Neuron (in vitro differentiated cells): ENCODE measurements at regions not wholly inside any gene's neighbourhood (a gene's known extent, or its start where the extent isn't known, plus 50 kb on each side); places are given as distances from the start of the nearest gene placed in this dataset.
"Not testable (repeated sequence)": the region's sequence is repeated elsewhere in the genome, so short reads cannot be mapped to it uniquely, and the experiment has no call there.

Experiments
- H2AFZ ChIP-seq: one replicate; pipeline ENCODE4 v1.6.1; 2013; ENCODE audit warnings: low read depth, mild to moderate bottlenecking, inconsistent platforms, low read length, moderate library complexity
- H3K27me3 ChIP-seq: one replicate; pipeline ENCODE4 v1.6.1; 2013; ENCODE audit warnings: low read length; ENCODE audit not compliant: insufficient read depth
- H3K36me3 ChIP-seq: one replicate; pipeline ENCODE4 v1.6.1; 2013; ENCODE audit warnings: low read length; ENCODE audit not compliant: insufficient read depth
- H3K4me1 ChIP-seq: one replicate; pipeline ENCODE4 v1.6.1; 2013; ENCODE audit warnings: low read length; ENCODE audit not compliant: insufficient read depth
- H3K4me3 ChIP-seq: 2 replicates; pipeline ENCODE4 v1.5.1; 2013; ENCODE audit warnings: mild to moderate bottlenecking, low read length, moderate library complexity
- H3K9me3 ChIP-seq: one replicate; pipeline ENCODE4 v1.6.1; 2013; ENCODE audit warnings: low read length

DNA sequence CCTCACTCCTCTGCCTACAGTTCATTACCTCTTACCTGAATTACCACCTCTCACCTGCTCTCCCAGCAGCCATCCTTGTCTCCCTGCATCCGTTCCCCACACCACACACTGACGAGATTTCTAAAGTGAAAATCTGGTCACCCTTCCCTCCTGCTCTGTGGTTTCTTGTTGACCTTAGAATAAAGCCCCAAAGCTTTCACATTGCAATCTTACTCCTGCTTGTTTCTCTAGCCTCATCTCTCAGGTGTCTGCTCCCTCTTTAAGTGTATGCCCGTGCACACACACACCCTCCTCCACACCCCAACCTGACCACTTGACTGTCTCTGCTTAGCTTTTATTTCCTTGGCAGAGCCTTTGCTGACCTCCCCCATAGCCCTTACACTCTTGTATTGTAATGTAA is 122.0 kb upstream of the SKOR2 start:
- Histone ChIP-seq H3K4me3 (no peak overlapping the region), H3K36me3 (no peaks in the 10 kb centered on the region), H3K9me3 (no peaks in the 10 kb centered on the region), H2AFZ (no peak overlapping the region), H3K27me3 (no peaks in the 10 kb centered on the region), H3K4me1 (no peaks in the 10 kb centered on the region)

GRCh38 chr18:47370052-47370451 is 118.6 kb upstream of the SKOR2 start:
- Histone ChIP-seq H3K4me1 (no peaks in the 10 kb centered on the region), H2AFZ (no peak overlapping the region), H3K9me3 (no peaks in the 10 kb centered on the region), H3K4me3 (no peak overlapping the region), H3K27me3 (no peaks in the 10 kb centered on the region), H3K36me3 (no peaks in the 10 kb centered on the region)

DNA sequence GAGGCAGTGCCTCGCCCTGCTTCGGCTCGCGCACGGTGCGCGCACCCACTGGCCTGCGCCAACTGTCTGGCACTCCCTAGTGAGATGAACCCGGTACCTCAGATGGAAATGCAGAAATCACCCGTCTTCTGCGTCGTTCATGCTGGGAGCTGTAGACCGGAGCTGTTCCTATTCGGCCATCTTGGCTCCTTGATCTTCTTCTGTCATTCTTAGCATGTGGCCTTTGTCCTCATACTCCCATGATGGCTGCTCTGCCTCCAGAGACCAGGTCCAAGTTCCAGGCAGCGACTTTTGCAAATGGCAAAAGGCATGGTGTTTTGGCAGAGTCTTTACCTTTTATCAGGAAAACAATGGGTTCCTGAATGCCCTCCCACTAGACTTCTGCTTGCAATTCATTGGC is 102.6 kb upstream of the SKOR2 start:
- not testable (repeated sequence) for H3K27me3 ChIP-seq, H2AFZ ChIP-seq, H3K36me3 ChIP-seq, H3K4me3 ChIP-seq, H3K4me1 ChIP-seq, H3K9me3 ChIP-seq

DNA sequence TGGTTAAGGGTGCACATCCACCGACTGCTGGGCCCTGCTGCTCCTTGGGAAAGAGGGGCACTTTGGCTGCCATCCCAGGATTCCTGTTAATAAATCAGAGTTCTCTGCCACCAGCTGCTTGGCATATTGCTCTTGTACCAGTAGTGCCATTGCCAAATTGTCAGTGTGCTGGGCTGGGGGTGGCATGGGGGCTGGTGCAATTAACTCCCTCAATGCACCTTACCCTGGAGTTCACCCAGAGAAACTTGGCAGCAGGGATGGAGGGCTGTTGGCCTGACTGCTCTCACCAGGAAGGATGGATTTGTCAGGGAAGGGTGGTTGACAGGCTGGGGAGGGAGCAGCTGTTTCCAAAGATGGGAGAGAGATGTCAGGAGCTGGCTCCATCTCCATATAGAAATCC is 94.6 kb upstream of the SKOR2 start:
- Histone ChIP-seq H3K27me3 (no peaks in the 10 kb centered on the region), H3K36me3 (no peaks in the 10 kb centered on the region), H2AFZ (no peak overlapping the region), H3K4me3 (no peak overlapping the region), H3K4me1 (no peaks in the 10 kb centered on the region), H3K9me3 (no peaks in the 10 kb centered on the region)

GRCh38 chr18:47345291-47345690 is 93.8 kb upstream of the SKOR2 start:
- Histone ChIP-seq H3K4me1 (no peaks in the 10 kb centered on the region), H3K9me3 (no peaks in the 10 kb centered on the region), H3K4me3 (no peak overlapping the region), H3K27me3 (no peaks in the 10 kb centered on the region), H2AFZ (no peak overlapping the region), H3K36me3 (no peaks in the 10 kb centered on the region)

DNA sequence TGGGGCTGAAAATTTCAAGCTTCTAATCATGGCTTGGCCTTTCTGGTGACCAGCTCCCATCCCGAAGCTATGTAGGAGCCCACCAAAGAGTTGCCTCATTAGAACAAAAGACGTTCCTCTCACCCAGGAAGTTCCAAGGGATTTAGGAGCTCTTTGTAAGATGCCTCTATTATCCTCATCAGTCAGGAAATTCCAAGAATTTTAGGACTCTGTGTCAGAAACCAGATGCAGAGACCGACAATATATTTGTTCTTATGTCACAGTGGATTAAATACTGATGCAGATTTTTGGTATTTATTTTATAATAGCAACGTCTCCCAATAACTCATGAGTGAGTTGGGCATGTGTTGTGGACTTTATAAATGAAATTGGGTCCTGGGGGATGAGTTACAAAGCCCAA is 91.8 kb upstream of the SKOR2 start:
- Histone ChIP-seq H3K4me3 (no peak overlapping the region), H3K36me3 (no peaks in the 10 kb centered on the region), H3K27me3 (no peaks in the 10 kb centered on the region), H2AFZ (no peak overlapping the region), H3K4me1 (no peaks in the 10 kb centered on the region), H3K9me3 (no peaks in the 10 kb centered on the region)

- Histone ChIP-seq H2AFZ (no peak overlapping the region), H3K9me3 (no peaks in the 10 kb centered on the region), H3K27me3 (no peaks in the 10 kb centered on the region), H3K4me1 (no peaks in the 10 kb centered on the region), H3K36me3 (no peaks in the 10 kb centered on the region), H3K4me3 (no peak overlapping the region)
These were observed 91.1 kb upstream of the SKOR2 start for GRCh38 chr18:47342566-47342965.

- H3K4me1 ChIP-seq, result no peaks in the 10 kb centered on the region
- H2AFZ ChIP-seq, result no peak overlapping the region
- no peaks in the 10 kb centered on the region for H3K9me3 ChIP-seq
- H3K4me3 ChIP-seq, result no peak overlapping the region
- no peaks in the 10 kb centered on the region for H3K27me3 ChIP-seq
- no peaks in the 10 kb centered on the region for H3K36me3 ChIP-seq
These were observed 90.2 kb upstream of the SKOR2 start for GRCh38 chr18:47341678-47342077.

GRCh38 chr18:47334966-47335365 is 83.5 kb upstream of the SKOR2 start:
- H3K4me3 ChIP-seq, result no peak overlapping the region
- H3K36me3 ChIP-seq, result no peaks in the 10 kb centered on the region
- no peaks in the 10 kb centered on the region for H3K4me1 ChIP-seq
- H2AFZ ChIP-seq, result no peak overlapping the region
- H3K27me3 ChIP-seq, result peaks cover 4% of the 10 kb centered on the region
- H3K9me3 ChIP-seq, result no peaks in the 10 kb centered on the region

GRCh38 chr18:47333926-47334635 is 82.6 kb upstream of the SKOR2 start:
- peaks cover 4% of the 10 kb centered on the region for H3K27me3 ChIP-seq

DNA sequence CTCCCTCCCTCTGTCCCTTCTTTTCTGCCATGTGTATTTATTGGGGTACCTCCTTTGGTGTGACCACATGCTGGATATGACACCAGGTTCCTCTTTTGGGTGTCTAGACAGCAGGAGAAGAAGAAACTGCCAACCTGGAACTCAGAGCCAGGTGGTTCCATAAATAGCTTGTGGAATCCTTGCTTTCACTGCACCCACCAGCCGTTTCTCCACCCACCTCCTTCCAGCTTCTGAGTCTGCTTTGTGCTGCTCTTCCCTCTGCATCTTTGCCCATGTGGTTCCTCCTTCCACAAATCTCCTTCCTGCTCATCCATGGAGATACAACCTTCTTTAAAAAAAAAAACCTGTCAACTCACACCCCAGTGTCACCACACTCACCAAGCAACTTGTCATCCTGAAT is 80.2 kb upstream of the SKOR2 start:
- Histone ChIP-seq H3K4me1 (no peaks in the 10 kb centered on the region), H3K27me3 (peaks cover 4% of the 10 kb centered on the region), H3K9me3 (no peaks in the 10 kb centered on the region), H3K36me3 (no peaks in the 10 kb centered on the region), H3K4me3 (no peak overlapping the region), H2AFZ (no peak overlapping the region)

More at GRCh38 chr18:47333926-47334635, 82.6 kb upstream of the SKOR2 start:
- H3K4me1 ChIP-seq, result no peaks in the 10 kb centered on the region
- H3K9me3 ChIP-seq, result no peaks in the 10 kb centered on the region
- no peak overlapping the region for H3K4me3 ChIP-seq
- no peaks in the 10 kb centered on the region for H3K36me3 ChIP-seq
- H2AFZ ChIP-seq, result no peak overlapping the region

GRCh38 chr18:47331026-47331425 is 79.6 kb upstream of the SKOR2 start:
- Histone ChIP-seq H3K4me3 (no peak overlapping the region), H3K9me3 (no peaks in the 10 kb centered on the region), H3K27me3 (peaks cover 4% of the 10 kb centered on the region), H3K4me1 (no peaks in the 10 kb centered on the region), H2AFZ (no peak overlapping the region), H3K36me3 (no peaks in the 10 kb centered on the region)

- no peaks in the 10 kb centered on the region for H3K9me3 ChIP-seq
- no peak overlapping the region for H3K4me3 ChIP-seq
- H2AFZ ChIP-seq, result no peak overlapping the region
- no peaks in the 10 kb centered on the region for H3K4me1 ChIP-seq
- H3K27me3 ChIP-seq, result no peaks in the 10 kb centered on the region
- no peaks in the 10 kb centered on the region for H3K36me3 ChIP-seq
These were observed 71.7 kb upstream of the SKOR2 start for GRCh38 chr18:47323158-47323557.

DNA sequence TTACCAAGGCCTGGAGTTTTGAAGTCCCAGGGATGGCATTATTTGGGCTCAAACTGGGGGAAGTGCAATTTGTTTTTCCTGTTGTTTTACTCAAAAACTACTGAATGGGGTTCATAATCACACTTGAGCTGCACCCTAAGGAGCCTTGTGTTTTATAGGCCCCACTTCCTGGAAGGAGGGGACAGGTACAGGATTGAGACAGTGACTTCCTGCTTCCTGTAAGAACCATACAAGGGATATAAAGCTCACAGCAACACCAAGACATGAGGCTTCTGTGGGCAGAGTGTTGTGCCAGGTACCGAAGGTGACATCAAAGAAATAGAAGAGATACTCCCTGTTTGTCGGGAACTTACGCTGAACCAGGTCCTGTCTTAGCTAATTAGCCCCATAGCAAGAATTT is 70.4 kb upstream of the SKOR2 start:
- H3K4me1 ChIP-seq, result no peaks in the 10 kb centered on the region
- H3K36me3 ChIP-seq, result no peaks in the 10 kb centered on the region
- H3K4me3 ChIP-seq, result no peak overlapping the region

More for the DNA sequence above, 70.4 kb upstream of the SKOR2 start:
- Histone ChIP-seq H3K27me3 (peaks cover 3% of the 10 kb centered on the region), H2AFZ (no peak overlapping the region), H3K9me3 (no peaks in the 10 kb centered on the region)
